NT2/D1 (cell line): ENCODE measurements at regions not wholly inside any gene's neighbourhood (a gene's known extent, or its start where the extent isn't known, plus 50 kb on each side); places are given as distances from the start of the nearest gene placed in this dataset.
"Not testable (repeated sequence)": the region's sequence is repeated elsewhere in the genome, so short reads cannot be mapped to it uniquely, and the experiment has no call there.

Experiments used
- DNase-seq: peaks from one replicate; pipeline ENCODE4 v3.0.0-alpha.2; 2011; ENCODE audit warnings: low read depth, low spot score
- H3K27me3 ChIP-seq: 2 replicates; pipeline ENCODE4 v1.6.0; 2011; ENCODE audit warnings: mild to moderate bottlenecking; ENCODE audit not compliant: insufficient read length, insufficient read depth
- H3K36me3 ChIP-seq: 2 replicates; pipeline ENCODE4 v1.6.1; 2011; ENCODE audit warnings: mild to moderate bottlenecking, low read length, mixed read lengths; ENCODE audit not compliant: insufficient read depth, insufficient read length
- H3K4me1 ChIP-seq: 2 replicates; pipeline ENCODE4 v1.5.1; 2011; ENCODE audit not compliant: insufficient read depth, insufficient read length
- H3K4me3 ChIP-seq: 2 replicates; pipeline ENCODE4 v1.5.1; 2011; ENCODE audit warnings: low read depth; ENCODE audit not compliant: insufficient read length
- H3K9ac ChIP-seq: 2 replicates; pipeline ENCODE4 v1.6.0; 2011; ENCODE audit warnings: low read depth; ENCODE audit not compliant: insufficient read length
- H3K9me3 ChIP-seq: 2 replicates; pipeline ENCODE4 v1.5.1; 2011; ENCODE audit warnings: mild to moderate bottlenecking, low read length; ENCODE audit not compliant: insufficient read depth
- SUZ12 ChIP-seq: IDR thresholded peaks from 2 replicates; pipeline ENCODE4 v1.6.1; 2011; ENCODE audit not compliant: insufficient read length, insufficient read depth; ENCODE audit errors: extremely low read depth
- YY1 ChIP-seq: IDR thresholded peaks from 2 replicates; pipeline ENCODE4 v1.6.1; 2011; ENCODE audit not compliant: insufficient read length, insufficient read depth
- ZNF274 ChIP-seq: IDR thresholded peaks from 2 replicates; pipeline ENCODE4 v1.6.1; 2011; ENCODE audit warnings: mild to moderate bottlenecking, low read depth, low read length

DNA sequence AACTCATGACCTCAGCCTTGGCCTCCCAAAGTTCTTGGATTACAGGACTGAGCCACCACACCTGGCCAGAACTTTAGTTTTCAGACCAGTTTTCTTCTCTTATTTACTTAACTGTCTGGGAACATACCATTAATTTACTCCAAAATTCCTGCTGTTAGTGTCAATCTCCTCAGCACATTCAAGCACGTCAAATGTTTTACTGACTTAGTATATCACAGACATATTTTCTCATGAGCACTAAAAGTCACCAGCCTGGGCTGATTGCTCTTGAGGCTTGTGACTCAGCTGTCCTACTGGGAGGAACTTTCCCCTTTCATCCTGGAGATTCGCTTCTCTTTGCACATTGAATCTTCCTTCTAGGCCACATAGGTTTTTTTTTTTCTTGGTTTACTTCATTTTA, 109.6 kb downstream of the PCDH18 start:
- H3K27me3 ChIP-seq, result no peaks in the 10 kb centered on the region
- no peaks in the 10 kb centered on the region for H3K4me1 ChIP-seq
- no peak overlapping the region for H3K9ac ChIP-seq
- no peaks in the 10 kb centered on the region for H3K36me3 ChIP-seq
- no peak overlapping the region for H3K4me3 ChIP-seq
- TF ChIP-seq ZNF274 (no peak), SUZ12 (no peak), YY1 (no peak)
- no peak for DNase-seq
- H3K9me3 ChIP-seq, result no peaks in the 10 kb centered on the region; the same call in 1 of the 2 replicates

DNA sequence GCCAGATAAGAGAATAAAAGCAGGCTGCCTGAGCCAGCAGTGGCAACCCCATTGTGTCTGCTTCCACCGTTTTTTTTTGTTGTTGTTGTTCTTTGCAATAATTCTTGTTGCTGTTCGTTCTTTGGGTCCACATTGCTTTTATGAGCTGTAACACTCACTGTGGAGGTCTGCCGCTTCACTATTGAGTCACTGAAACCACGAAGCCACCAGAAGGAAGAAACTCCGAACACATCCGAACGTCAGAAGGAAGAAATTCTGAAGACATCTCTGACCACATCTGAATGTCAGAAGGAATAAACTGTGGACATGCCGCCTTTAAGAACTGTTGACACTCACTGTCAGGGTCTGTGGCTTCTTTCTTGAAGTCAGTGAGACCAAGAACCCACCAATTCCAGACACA, 110.5 kb downstream of the PCDH18 start:
- TF ChIP-seq YY1, result no peak
- TF ChIP-seq SUZ12, result no peak
- no peak for TF ChIP-seq ZNF274

DNA sequence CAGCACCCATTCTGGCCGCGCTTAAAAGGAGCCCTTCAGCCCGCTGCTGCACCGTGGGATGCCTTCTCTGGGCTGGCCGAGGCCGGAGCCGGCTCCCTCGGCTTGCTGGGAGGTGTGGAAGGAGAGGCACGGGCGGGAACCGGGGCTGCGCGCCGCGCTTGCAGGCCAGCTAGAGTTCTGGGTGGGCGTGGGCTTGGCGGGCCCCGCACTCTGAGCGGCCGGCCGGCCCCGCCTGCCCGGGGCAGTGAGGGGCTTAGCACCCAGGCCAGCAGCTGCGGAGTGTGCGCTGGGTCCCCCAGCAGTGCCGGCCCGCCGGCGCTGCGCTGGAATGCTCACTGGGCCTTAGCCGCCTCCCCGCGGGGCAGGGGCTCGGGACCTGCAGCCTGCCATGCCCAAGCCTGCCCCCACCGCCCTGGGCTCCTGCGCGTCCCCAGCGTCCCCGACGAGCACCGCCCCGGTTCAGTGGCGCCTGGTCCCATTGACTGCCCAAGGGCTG, 111.3 kb downstream of the PCDH18 start:
- Histone ChIP-seq H3K4me3 (no peak overlapping the region), H3K4me1 (no peaks in the 10 kb centered on the region), H3K9me3 (no peaks in the 10 kb centered on the region; the same call in 1 of the 2 replicates), H3K36me3 (no peaks in the 10 kb centered on the region), H3K9ac (no peak overlapping the region), H3K27me3 (no peaks in the 10 kb centered on the region)
- no peak for DNase-seq
- TF ChIP-seq SUZ12 (no peak), YY1 (no peak), ZNF274 (no peak)

More for the DNA sequence above, 110.5 kb downstream of the PCDH18 start:
- Histone ChIP-seq H3K4me3 (no peak overlapping the region), H3K9ac (no peak overlapping the region), H3K27me3 (no peaks in the 10 kb centered on the region), H3K9me3 (no peaks in the 10 kb centered on the region; the same call in 1 of the 2 replicates), H3K4me1 (no peaks in the 10 kb centered on the region), H3K36me3 (no peaks in the 10 kb centered on the region)
- DNase-seq, result no peak

DNA sequence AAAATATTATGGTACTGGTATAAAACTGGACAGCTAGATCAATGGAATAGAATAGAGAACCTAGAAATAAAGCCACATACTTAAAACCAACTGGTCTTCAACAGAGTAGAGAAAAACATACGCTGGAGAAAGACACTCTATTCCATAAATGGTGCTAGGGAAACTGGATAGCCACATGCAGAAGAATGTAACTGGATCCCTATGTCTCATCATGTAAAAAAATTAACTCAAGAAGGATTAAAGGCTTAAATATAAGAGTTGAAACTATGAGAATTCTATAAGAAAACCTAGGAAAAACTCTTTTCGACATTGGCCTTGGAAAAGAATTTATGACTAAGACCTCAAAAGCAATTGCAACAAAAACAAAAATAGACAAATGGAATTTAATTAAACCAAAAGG, 114.6 kb downstream of the PCDH18 start:
- TF ChIP-seq SUZ12, result no peak
- TF ChIP-seq YY1, result no peak
- no peak for TF ChIP-seq ZNF274
- Histone ChIP-seq H3K9me3 (no peaks in the 10 kb centered on the region; the same call in 1 of the 2 replicates), H3K9ac (no peak overlapping the region), H3K4me3 (no peak overlapping the region), H3K27me3 (no peaks in the 10 kb centered on the region), H3K4me1 (no peaks in the 10 kb centered on the region), H3K36me3 (no peaks in the 10 kb centered on the region)
- DNase-seq, result no peak

DNA sequence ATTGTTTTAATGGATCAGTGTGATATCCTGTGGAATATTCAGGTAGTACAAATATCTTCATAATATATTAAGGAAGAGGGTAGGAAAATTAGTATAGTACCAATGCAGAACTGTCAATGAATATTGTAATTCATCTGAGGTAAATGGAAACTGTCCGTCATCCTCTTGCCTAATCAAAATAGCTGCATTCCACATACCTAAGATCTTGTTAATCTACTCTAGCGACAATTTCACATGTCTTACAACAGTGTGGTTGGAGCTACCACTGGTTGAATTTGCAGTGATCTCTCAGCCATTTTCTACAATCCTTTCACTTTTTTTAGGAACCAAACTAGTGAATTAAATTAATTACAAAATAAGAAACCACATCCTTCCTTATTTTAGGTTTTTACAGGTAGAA, 117.5 kb downstream of the PCDH18 start:
- Histone ChIP-seq H3K36me3 (no peaks in the 10 kb centered on the region), H3K9me3 (no peaks in the 10 kb centered on the region), H3K4me3 (no peak overlapping the region), H3K27me3 (no peaks in the 10 kb centered on the region), H3K9ac (no peak overlapping the region), H3K4me1 (no peaks in the 10 kb centered on the region)
- no peak for DNase-seq
- no peak for TF ChIP-seq SUZ12
- no peak for TF ChIP-seq YY1
- no peak for TF ChIP-seq ZNF274

DNA sequence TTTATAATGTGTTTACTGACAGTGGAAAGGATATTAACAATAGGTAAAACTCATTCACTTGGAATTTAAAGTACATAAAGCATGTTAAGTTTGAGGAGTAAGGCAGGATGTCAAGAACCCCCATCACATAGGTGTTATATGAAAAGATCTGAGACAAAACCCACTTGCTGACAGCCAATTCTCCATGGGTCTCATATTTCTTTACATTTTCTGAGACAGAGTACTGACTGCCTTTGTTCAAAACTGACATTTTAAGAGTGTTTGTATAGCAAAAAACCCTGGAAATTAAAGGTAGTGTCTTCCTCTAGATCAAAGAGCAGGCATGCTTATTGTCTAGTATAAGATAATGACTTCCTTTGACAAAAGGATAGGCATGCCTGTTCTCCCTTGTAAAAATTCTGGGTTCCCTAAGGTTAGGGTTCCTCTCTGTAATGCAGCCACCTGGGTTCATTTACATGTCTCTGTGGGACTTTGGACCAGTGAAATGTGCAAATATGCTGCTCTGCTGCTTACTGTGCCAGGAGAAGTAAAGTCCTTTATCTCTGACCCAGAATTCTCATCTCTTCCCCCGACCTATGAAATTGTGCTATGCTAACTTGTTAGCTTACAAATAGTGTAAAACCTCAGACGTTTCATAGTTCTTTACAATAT, 123.6 kb downstream of the PCDH18 start:
- DNase-seq, result no peak
- no peak overlapping the region for H3K9ac ChIP-seq
- H3K27me3 ChIP-seq, result no peaks in the 10 kb centered on the region
- no peaks in the 10 kb centered on the region for H3K4me1 ChIP-seq
- no peak overlapping the region for H3K4me3 ChIP-seq
- H3K9me3 ChIP-seq, result no peaks in the 10 kb centered on the region
- TF ChIP-seq ZNF274 (no peak), YY1 (no peak)
- no peaks in the 10 kb centered on the region for H3K36me3 ChIP-seq

DNA sequence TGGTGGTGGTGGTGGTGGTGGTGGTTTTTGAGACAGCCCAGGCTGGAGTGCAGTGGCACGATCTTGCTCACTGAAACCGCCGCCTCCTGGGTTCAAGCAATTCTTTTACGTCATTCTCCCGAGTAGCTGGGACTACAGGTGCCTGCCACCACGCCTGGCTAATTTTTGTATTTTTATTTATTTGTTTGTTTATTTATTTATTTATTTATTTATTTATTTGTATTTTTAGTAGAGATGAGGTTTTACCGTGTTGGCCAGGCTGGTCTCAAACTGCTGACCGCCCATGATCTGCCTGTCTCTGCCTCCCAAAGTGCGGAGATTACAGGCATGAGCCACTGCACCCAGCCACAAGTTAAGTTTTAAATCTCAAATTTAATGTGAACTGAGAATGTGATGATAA, 126.5 kb downstream of the PCDH18 start:
- DNase-seq, H3K4me1 ChIP-seq, H3K9me3 ChIP-seq, H3K9ac ChIP-seq, H3K36me3 ChIP-seq, H3K4me3 ChIP-seq, H3K27me3 ChIP-seq: not testable (repeated sequence)
